ENCODE measurements at regions not wholly inside any gene's neighbourhood (a gene's known extent, or its start where the extent isn't known, plus 50 kb on each side); places are given as distances from the start of the nearest gene placed in this dataset.

GRCh38 chr18:46199515-46200147 lies 95.4 kb downstream of the HAUS1 start (continued):
- TF ChIP-seq, protein P1, sequence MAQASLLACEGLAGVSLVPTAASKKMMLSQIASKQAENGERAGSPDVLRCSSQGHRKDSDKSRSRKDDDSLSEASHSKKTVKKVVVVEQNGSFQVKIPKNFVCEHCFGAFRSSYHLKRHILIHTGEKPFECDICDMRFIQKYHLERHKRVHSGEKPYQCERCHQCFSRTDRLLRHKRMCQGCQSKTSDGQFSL (CRISPR knock-in tag; IDR thresholded peaks at IDR 0.05): no peak
- TF ChIP-seq, protein P1 (tag; IDR thresholded peaks at IDR 0.05): no peak
- TF ChIP-seq ZNF23 (CRISPR knock-in tag; IDR thresholded peaks at IDR 0.05): no peak
- TF ChIP-seq RNF2 (IDR thresholded peaks at IDR 0.05): no peak
- no peak for TF ChIP-seq RREB1 (CRISPR knock-in tag; IDR thresholded peaks at IDR 0.05)
- peak; percentile 75 to 83 for TF ChIP-seq FOXA3 (CRISPR knock-in tag; conservative IDR thresholded peaks at IDR 0.05 in 1 of 2, IDR thresholded peaks at IDR 0.05 in 1 of 2)
- no peak for TF ChIP-seq HBP1 (CRISPR knock-in tag; IDR thresholded peaks at IDR 0.05)
- TF ChIP-seq PHB2 (IDR thresholded peaks at IDR 0.05; ENCODE audit: low read depth): no peak
- peak; percentile 41; the same call in 1 of the 2 replicates for TF ChIP-seq JUN (IDR thresholded peaks at IDR 0.05; ENCODE audit: borderline replicate concordance, low read depth, low read length)
- no peak for TF ChIP-seq JUN (CRISPR knock-in tag; IDR thresholded peaks at IDR 0.05; ENCODE audit: borderline replicate concordance)
- peak; percentile 70 for TF ChIP-seq NFE2 (IDR thresholded peaks at IDR 0.05; ENCODE audit: low read depth)
- TF ChIP-seq MED1 (CRISPR knock-in tag; IDR thresholded peaks at IDR 0.05; ENCODE audit: borderline replicate concordance): no peak
- TF ChIP-seq CHCHD3 (CRISPR knock-in tag; IDR thresholded peaks at IDR 0.05): no peak
- 0 out of 2 replicates have a peak, but pooled peaks have one; percentile 30 for TF ChIP-seq HDAC2 (IDR thresholded peaks at IDR 0.05)
- no peak for TF ChIP-seq GATA2 (CRISPR knock-in tag; IDR thresholded peaks at IDR 0.05)
- no peak for TF ChIP-seq ARHGAP35 (IDR thresholded peaks at IDR 0.05; ENCODE audit: partially characterized antibody)
- no peak for TF ChIP-seq STAT5B (CRISPR knock-in tag; IDR thresholded peaks at IDR 0.05)
- TF ChIP-seq MAFK (IDR thresholded peaks at IDR 0.05; ENCODE audit: low read length): no peak
- no peak for TF ChIP-seq BRCA1 (IDR thresholded peaks at IDR 0.05)
- TF ChIP-seq BRCA1 (CRISPR knock-in tag; IDR thresholded peaks at IDR 0.05): no peak
- TF ChIP-seq TARDBP (IDR thresholded peaks at IDR 0.05): no peak
- peak; percentile 81 for TF ChIP-seq JUND (IDR thresholded peaks at IDR 0.05; ENCODE audit: borderline replicate concordance, low read depth, low read length)
- TF ChIP-seq JUND (tag; IDR thresholded peaks at IDR 0.05; ENCODE audit: borderline replicate concordance, low read depth, low read length): peak; percentile 89; the same call in 2 of the 3 replicates
- no peak for TF ChIP-seq ZNF165 (CRISPR knock-in tag; IDR thresholded peaks at IDR 0.05; ENCODE audit: borderline replicate concordance)
